Activated CD8-positive, alpha-beta T cell treated with anti-CD3 and anti-CD28 coated beads, Interleukin-2, amount 10 ng/mL, durations not matched to agents 7 days and 5 days (primary cell): ENCODE measurements at regions not wholly inside any gene's neighbourhood (a gene's known extent, or its start where the extent isn't known, plus 50 kb on each side); places are given as distances from the start of the nearest gene placed in this dataset.

ENCODE experiments used
- ATAC-seq: fragments of 150-1000 bp; cut with Tn5 transposase; one replicate; pipeline ENCODE4 v1.10.0; 2021; ENCODE audit warnings: moderate library complexity
- CTCF ChIA-PET: fragments of 350-600 bp; sonication (Branson Sonifier 250); formaldehyde crosslinking; loops from one replicate; lab custom pipeline; 2021; ENCODE audit warnings: antibody characterized with exemption; lab: Charles Lee
- POLR2A ChIA-PET: fragments of 350-600 bp; sonication (Branson Sonifier 250); formaldehyde crosslinking; loops from one replicate; lab custom pipeline; 2021; ENCODE audit warnings: antibody characterized with exemption; lab: Charles Lee
- DNase-seq: peaks from one replicate; pipeline ENCODE4 v3.0.0-alpha.2; 2020
- H3K27ac Mint-ChIP-seq: one replicate; pipeline ENCODE4 v1.8.0; 2021; ENCODE audit warnings: mild to moderate bottlenecking, mixed read lengths
- H3K27me3 Mint-ChIP-seq: one replicate; pipeline ENCODE4 v1.8.0; 2021; ENCODE audit warnings: low read depth, mixed read lengths
- H3K36me3 Mint-ChIP-seq: one replicate; pipeline ENCODE4 v1.8.0; 2021; ENCODE audit warnings: low read depth, mixed read lengths
- H3K4me1 Mint-ChIP-seq: one replicate; pipeline ENCODE4 v1.8.0; 2021; ENCODE audit warnings: low read depth, mixed read lengths
- H3K4me3 Mint-ChIP-seq: one replicate; pipeline ENCODE4 v1.8.0; 2021; ENCODE audit warnings: mild to moderate bottlenecking, mixed read lengths
- H3K9me3 Mint-ChIP-seq: one replicate; pipeline ENCODE4 v1.8.0; 2022; ENCODE audit warnings: mixed read lengths; ENCODE audit not compliant: insufficient read depth

- Mint-ChIP-seq H3K4me3 (no peak overlapping the region), H3K4me1 (no peaks in the 10 kb centered on the region), H3K27ac (no peak overlapping the region), H3K27me3 (peaks cover 12% of the 10 kb centered on the region), H3K36me3 (no peaks in the 10 kb centered on the region), H3K9me3 (no peaks in the 10 kb centered on the region)
- DNase-seq, result no peak
- POLR2A ChIA-PET, result no interaction called here
- CTCF ChIA-PET, result no interaction called here
- ATAC-seq, result no peak
Measured at GRCh38 chr5:88480245-88480644, 211.6 kb upstream of the TMEM161B start.

DNA sequence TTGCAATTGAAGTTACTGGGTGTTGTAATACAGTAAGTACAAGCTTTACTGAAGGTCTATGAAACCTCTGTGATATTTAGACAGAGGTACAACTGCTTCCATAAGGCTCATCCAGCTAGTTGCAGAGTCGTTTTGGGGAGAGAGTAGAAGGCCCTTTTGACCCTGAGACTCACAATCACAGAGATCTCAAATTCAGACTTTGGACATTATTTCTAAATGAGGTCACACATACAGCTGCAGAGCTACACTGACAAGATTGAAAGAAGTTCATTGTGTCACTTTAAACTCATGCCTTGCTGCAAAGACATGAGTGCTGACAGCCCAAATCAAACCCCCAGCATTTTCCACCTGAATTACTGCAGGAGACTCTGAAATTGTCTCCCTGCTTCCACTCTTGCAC lies 205.9 kb upstream of the TMEM161B start:
- no peaks in the 10 kb centered on the region for H3K4me1 Mint-ChIP-seq
- ATAC-seq, result no peak
- no peak for DNase-seq
- H3K4me3 Mint-ChIP-seq, result no peak overlapping the region
- H3K27ac Mint-ChIP-seq, result no peak overlapping the region
- POLR2A ChIA-PET, result no interaction called here
- peaks cover 7% of the 10 kb centered on the region for H3K27me3 Mint-ChIP-seq
- CTCF ChIA-PET, result no interaction called here
- H3K9me3 Mint-ChIP-seq, result no peaks in the 10 kb centered on the region
- H3K36me3 Mint-ChIP-seq, result no peaks in the 10 kb centered on the region

GRCh38 chr5:88470745-88471144 lies 202.1 kb upstream of the TMEM161B start:
- Mint-ChIP-seq H3K36me3 (no peaks in the 10 kb centered on the region), H3K4me1 (no peaks in the 10 kb centered on the region), H3K4me3 (no peak overlapping the region), H3K27ac (no peak overlapping the region), H3K9me3 (no peaks in the 10 kb centered on the region), H3K27me3 (peaks cover 8% of the 10 kb centered on the region)
- no peak for ATAC-seq
- ChIA-PET CTCF (no interaction called here), POLR2A (no interaction called here)
- no peak for DNase-seq

- Mint-ChIP-seq H3K36me3 (no peaks in the 10 kb centered on the region), H3K9me3 (no peaks in the 10 kb centered on the region), H3K27me3 (peaks cover 2% of the 10 kb centered on the region), H3K4me3 (no peak overlapping the region), H3K27ac (no peak overlapping the region), H3K4me1 (no peaks in the 10 kb centered on the region)
- POLR2A ChIA-PET, result no interaction called here
- CTCF ChIA-PET, result no interaction called here
- ATAC-seq (no peak), DNase-seq (no peak)
Measured at GRCh38 chr5:88459971-88460370, 191.3 kb upstream of the TMEM161B start.

GRCh38 chr5:88452820-88453219 lies 184.2 kb upstream of the TMEM161B start:
- no peaks in the 10 kb centered on the region for H3K4me1 Mint-ChIP-seq
- no peak overlapping the region for H3K27ac Mint-ChIP-seq
- ATAC-seq (no peak), DNase-seq (no peak)
- ChIA-PET CTCF (no interaction called here), POLR2A (no interaction called here)
- H3K27me3 Mint-ChIP-seq, result peaks cover 3% of the 10 kb centered on the region
- no peak overlapping the region for H3K4me3 Mint-ChIP-seq
- H3K36me3 Mint-ChIP-seq, result no peaks in the 10 kb centered on the region
- no peaks in the 10 kb centered on the region for H3K9me3 Mint-ChIP-seq

DNA sequence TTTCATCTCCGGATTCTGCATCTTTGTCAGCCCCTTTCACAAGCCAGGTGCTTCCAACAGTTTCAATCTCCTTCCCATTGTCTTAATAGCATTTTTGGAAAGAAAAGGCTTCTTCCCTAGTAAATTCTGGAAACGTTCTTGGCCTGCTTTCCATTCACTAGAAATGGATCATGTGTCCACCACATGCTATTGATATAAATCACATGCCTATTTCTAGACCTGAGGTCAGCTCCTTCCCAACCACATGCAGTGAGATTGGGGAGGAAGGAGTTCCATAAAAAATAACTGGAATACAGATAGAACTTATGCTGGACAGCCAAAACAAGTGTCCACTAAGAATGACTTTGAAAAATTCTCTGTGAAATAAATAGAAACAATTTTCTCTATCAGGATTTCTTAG lies 181.6 kb upstream of the TMEM161B start:
- H3K27me3 Mint-ChIP-seq, result peaks cover 3% of the 10 kb centered on the region
- no peak overlapping the region for H3K4me3 Mint-ChIP-seq
- ChIA-PET CTCF (no interaction called here), POLR2A (no interaction called here)
- H3K27ac Mint-ChIP-seq, result no peak overlapping the region
- no peaks in the 10 kb centered on the region for H3K36me3 Mint-ChIP-seq
- H3K9me3 Mint-ChIP-seq, result no peaks in the 10 kb centered on the region
- ATAC-seq (no peak), DNase-seq (no peak)
- no peaks in the 10 kb centered on the region for H3K4me1 Mint-ChIP-seq

DNA sequence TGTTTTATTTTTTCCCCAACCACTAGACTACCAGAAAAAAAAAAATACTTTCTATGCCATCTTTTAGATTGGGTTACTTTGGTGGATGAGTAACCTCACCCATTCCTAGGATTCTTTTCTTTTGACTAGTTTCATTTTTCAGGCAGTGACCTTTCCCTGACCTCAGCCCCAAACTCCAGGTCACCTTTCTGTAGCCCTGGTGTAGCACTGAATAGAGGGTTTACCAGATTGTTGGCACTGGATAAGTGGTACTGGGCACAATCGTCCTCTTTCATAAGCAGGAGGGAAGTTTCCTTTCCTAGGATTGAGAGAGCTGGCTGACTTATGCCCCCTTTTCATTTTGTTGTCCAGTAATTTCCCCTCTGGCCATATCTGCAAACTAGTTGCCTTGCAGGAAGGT lies 169.4 kb upstream of the TMEM161B start:
- no peak for DNase-seq
- no peaks in the 10 kb centered on the region for H3K27me3 Mint-ChIP-seq
- no peak for ATAC-seq
- no peak overlapping the region for H3K27ac Mint-ChIP-seq
- ChIA-PET CTCF (no interaction called here), POLR2A (no interaction called here)
- H3K36me3 Mint-ChIP-seq, result no peaks in the 10 kb centered on the region
- H3K4me1 Mint-ChIP-seq, result no peaks in the 10 kb centered on the region
- H3K4me3 Mint-ChIP-seq, result no peak overlapping the region
- H3K9me3 Mint-ChIP-seq, result no peaks in the 10 kb centered on the region

- peaks cover 2% of the 10 kb centered on the region for H3K27me3 Mint-ChIP-seq
- H3K27ac Mint-ChIP-seq, result no peak overlapping the region
- H3K36me3 Mint-ChIP-seq, result no peaks in the 10 kb centered on the region
- POLR2A ChIA-PET, result no interaction called here
- no peaks in the 10 kb centered on the region for H3K9me3 Mint-ChIP-seq
- ATAC-seq (no peak), DNase-seq (no peak)
- no peaks in the 10 kb centered on the region for H3K4me1 Mint-ChIP-seq
- H3K4me3 Mint-ChIP-seq, result no peak overlapping the region
- CTCF ChIA-PET, result no interaction called here
Measured at GRCh38 chr5:88436290-88436689, 167.6 kb upstream of the TMEM161B start.

DNA sequence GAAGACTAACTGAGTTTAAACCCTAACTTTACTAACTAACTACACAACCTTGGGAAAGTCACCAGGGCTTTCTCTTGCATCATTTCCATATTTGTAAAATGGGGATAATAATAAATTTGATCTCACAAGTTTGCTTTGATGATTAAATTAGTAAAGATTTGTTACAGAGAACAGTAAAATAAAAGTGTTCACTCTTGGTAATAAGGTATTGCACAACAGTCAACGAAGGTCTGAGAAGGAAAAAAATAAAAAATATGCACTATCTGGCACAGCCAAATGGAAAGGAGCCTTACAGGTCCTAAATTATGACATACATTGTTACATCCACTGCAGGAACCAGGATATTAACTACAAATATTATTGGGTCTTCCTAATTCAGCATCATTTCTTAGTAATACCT lies 160.0 kb upstream of the TMEM161B start:
- H3K4me1 Mint-ChIP-seq, result no peaks in the 10 kb centered on the region
- CTCF ChIA-PET, result no interaction called here

GRCh38 chr5:88426441-88426840 lies 157.8 kb upstream of the TMEM161B start:
- DNase-seq, result no peak
- Mint-ChIP-seq H3K9me3 (no peaks in the 10 kb centered on the region), H3K36me3 (no peaks in the 10 kb centered on the region), H3K27me3 (no peaks in the 10 kb centered on the region), H3K4me3 (no peak overlapping the region), H3K27ac (no peak overlapping the region), H3K4me1 (no peaks in the 10 kb centered on the region)
- ATAC-seq, result no peak
- ChIA-PET POLR2A (no interaction called here), CTCF (no interaction called here)

More for the DNA sequence above, 160.0 kb upstream of the TMEM161B start:
- Mint-ChIP-seq H3K27ac (no peak overlapping the region), H3K36me3 (no peaks in the 10 kb centered on the region), H3K9me3 (no peaks in the 10 kb centered on the region), H3K4me3 (no peak overlapping the region), H3K27me3 (peaks cover 2% of the 10 kb centered on the region)
- no peak for ATAC-seq
- no peak for DNase-seq
- POLR2A ChIA-PET, result no interaction called here

- H3K27me3 Mint-ChIP-seq, result no peaks in the 10 kb centered on the region
- H3K4me3 Mint-ChIP-seq, result no peak overlapping the region
- no peak overlapping the region for H3K27ac Mint-ChIP-seq
- no peak for DNase-seq
- ChIA-PET CTCF (no interaction called here), POLR2A (no interaction called here)
- H3K9me3 Mint-ChIP-seq, result no peaks in the 10 kb centered on the region
- no peaks in the 10 kb centered on the region for H3K36me3 Mint-ChIP-seq
- H3K4me1 Mint-ChIP-seq, result no peaks in the 10 kb centered on the region
- no peak for ATAC-seq
Measured at GRCh38 chr5:88425124-88425523, 156.5 kb upstream of the TMEM161B start.

DNA sequence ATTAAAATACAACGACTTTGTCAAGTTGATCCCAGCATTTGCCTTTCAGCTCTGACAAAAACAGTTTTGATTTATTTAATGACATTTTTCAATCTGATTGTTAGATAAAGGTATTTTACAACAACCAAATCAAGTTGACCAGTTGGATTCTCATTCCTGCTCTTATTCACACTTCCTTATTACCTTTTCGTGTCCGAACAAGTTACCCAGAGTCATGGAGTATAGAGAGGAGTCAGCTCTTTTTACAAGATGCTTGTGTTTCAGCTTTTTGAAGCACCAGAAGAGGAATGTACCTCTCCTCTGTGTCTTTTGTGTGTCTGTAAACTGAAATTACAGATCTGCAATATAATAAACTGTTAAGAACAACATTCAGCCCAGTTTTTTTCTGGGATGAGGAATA lies 151.3 kb upstream of the TMEM161B start:
- POLR2A ChIA-PET, result no interaction called here
- CTCF ChIA-PET, result no interaction called here

DNA sequence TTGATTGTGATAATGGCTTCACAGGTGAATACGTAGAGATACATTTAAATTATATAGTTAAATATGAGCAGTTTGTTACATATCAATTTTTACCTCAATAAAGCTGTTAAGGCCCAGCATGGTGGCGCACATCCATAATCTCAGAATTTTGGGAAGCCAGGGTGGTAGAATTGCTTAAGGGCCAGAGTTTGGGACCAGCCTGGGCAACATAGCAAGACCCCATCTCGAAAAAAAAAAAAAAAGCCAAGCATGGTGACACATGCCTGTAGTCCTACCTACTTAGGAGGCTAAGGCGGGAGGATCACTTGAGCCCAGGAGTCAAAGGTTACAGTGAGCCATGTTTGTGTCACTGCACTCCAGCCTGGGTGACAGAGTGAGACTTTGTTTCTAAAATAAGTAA lies 138.7 kb upstream of the TMEM161B start:
- Mint-ChIP-seq H3K36me3 (no peaks in the 10 kb centered on the region), H3K9me3 (no peaks in the 10 kb centered on the region), H3K4me3 (no peak overlapping the region), H3K27me3 (no peaks in the 10 kb centered on the region), H3K27ac (no peak overlapping the region), H3K4me1 (no peaks in the 10 kb centered on the region)
- ChIA-PET POLR2A (no interaction called here), CTCF (no interaction called here)
- DNase-seq (no peak), ATAC-seq (no peak)

More for the DNA sequence above, 151.3 kb upstream of the TMEM161B start:
- no peak for DNase-seq
- Mint-ChIP-seq H3K27ac (no peak overlapping the region), H3K36me3 (no peaks in the 10 kb centered on the region), H3K27me3 (no peaks in the 10 kb centered on the region), H3K9me3 (no peaks in the 10 kb centered on the region), H3K4me3 (no peak overlapping the region), H3K4me1 (no peaks in the 10 kb centered on the region)
- ATAC-seq, result no peak
